Keratinocyte (primary cell): ENCODE measurements at regions not wholly inside any gene's neighbourhood (a gene's known extent, or its start where the extent isn't known, plus 50 kb on each side); places are given as distances from the start of the nearest gene placed in this dataset.

ENCODE experiments used
- DNase-seq: peaks from one replicate; pipeline ENCODE4 v3.0.0-alpha.2; 2011; ENCODE audit warnings: low read depth, missing footprints, low spot score
- FAIRE-seq: peaks from 2 replicates; lab custom pipeline; 2011; peaks lifted over from hg19 to GRCh38; lab: Jason Lieb, UNC
- H2AFZ ChIP-seq: 2 replicates; pipeline ENCODE4 v1.6.0; 2012; ENCODE audit warnings: low read length, control low read depth, inconsistent platforms; ENCODE audit not compliant: control insufficient read depth
- H3K27ac ChIP-seq: 2 replicates; pipeline ENCODE4 v1.5.1; 2011; ENCODE audit warnings: low read length; ENCODE audit not compliant: control insufficient read depth, insufficient read depth
- H3K27me3 ChIP-seq: 3 replicates; pipeline ENCODE4 v1.6.0; 2011; ENCODE audit warnings: low read length; ENCODE audit not compliant: control insufficient read depth, insufficient read depth; ENCODE audit errors: extremely low read depth
- H3K36me3 ChIP-seq, 2 experiments: 2 replicates in 1 of 2; 3 replicates in 1 of 2; pipeline ENCODE4 v1.5.1; 2011; ENCODE audit warnings: low read length in 2 of 2, mild to moderate bottlenecking in 1 of 2; ENCODE audit not compliant: control insufficient read depth in 2 of 2, insufficient read depth in 2 of 2; ENCODE audit errors: extremely low read depth in 1 of 2
- H3K4me1 ChIP-seq: 3 replicates; pipeline ENCODE4 v1.5.1; 2011; ENCODE audit warnings: low read length; ENCODE audit not compliant: control insufficient read depth, insufficient read depth; ENCODE audit errors: extremely low read depth
- H3K4me2 ChIP-seq: 3 replicates; pipeline ENCODE4 v1.6.0; 2011; ENCODE audit warnings: low read depth, low read length; ENCODE audit not compliant: control insufficient read depth, insufficient read depth; ENCODE audit errors: extremely low read depth
- H3K4me3 ChIP-seq, 3 experiments: fragments of 200-600 bp in 1 of 3; sonication (generic) in 1 of 3; 2 replicates in 2 of 3; 3 replicates in 1 of 3; pipeline ENCODE4 v1.5.1; 2011 to 2016; ENCODE audit warnings: low read length in 3 of 3, mild to moderate bottlenecking in 3 of 3, control low read depth in 2 of 3, inconsistent platforms in 1 of 3, low read depth in 1 of 3, mixed read lengths in 1 of 3, mixed run types in 1 of 3, moderate library complexity in 1 of 3; ENCODE audit not compliant: control insufficient read depth in 2 of 3, insufficient read depth in 2 of 3; ENCODE audit errors: extremely low read depth in 1 of 3
- H3K79me2 ChIP-seq: 2 replicates; pipeline ENCODE4 v1.6.0; 2012; ENCODE audit warnings: low read length; ENCODE audit not compliant: control insufficient read depth, insufficient read depth
- H3K9ac ChIP-seq: 3 replicates; pipeline ENCODE4 v1.6.0; 2011; ENCODE audit warnings: low read length; ENCODE audit not compliant: control insufficient read depth, insufficient read depth; ENCODE audit errors: extremely low read depth
- H3K9me1 ChIP-seq: 3 replicates; pipeline ENCODE4 v1.6.0; 2011; ENCODE audit warnings: low read length; ENCODE audit not compliant: control insufficient read depth, insufficient read depth; ENCODE audit errors: extremely low read depth
- H3K9me3 ChIP-seq: 2 replicates; pipeline ENCODE4 v1.5.1; 2012; ENCODE audit warnings: low read depth, low read length; ENCODE audit not compliant: control insufficient read depth
- H4K20me1 ChIP-seq: 3 replicates; pipeline ENCODE4 v1.6.0; 2011; ENCODE audit warnings: low read length; ENCODE audit not compliant: control insufficient read depth, insufficient read depth; ENCODE audit errors: extremely low read depth
- EZH2 ChIP-seq: IDR thresholded peaks from one replicate; pipeline ENCODE4 v1.6.1; 2012; ENCODE audit warnings: inconsistent platforms, mild to moderate bottlenecking, low read length, moderate library complexity
- dilution Hi-C: fragments of 300-500 bp; cut with MboI; formaldehyde crosslinking; loops from one replicate; pipeline ENCODE4 v1.7.0; 2020; ENCODE audit warnings: low sequenced_read_pairs; ENCODE audit not compliant: extremely low pct_ligation_motif_present
- TF ChIP-seq, protein P1 (sequence below), 3 experiments: IDR thresholded peaks in 1 of 3; conservative IDR thresholded peaks in 1 of 3; optimal IDR thresholded peaks in 1 of 3; 2 replicates in 2 of 3; 3 replicates in 1 of 3; pipeline versions ENCODE3 to v1.5.1; 2011; ENCODE audit warnings: low read length in 3 of 3, mild to moderate bottlenecking in 3 of 3, moderate library complexity in 2 of 3, control low read depth in 1 of 3, inconsistent platforms in 1 of 3; ENCODE audit not compliant: insufficient read depth in 2 of 3; ENCODE audit errors: extremely low read depth in 1 of 3

DNA sequence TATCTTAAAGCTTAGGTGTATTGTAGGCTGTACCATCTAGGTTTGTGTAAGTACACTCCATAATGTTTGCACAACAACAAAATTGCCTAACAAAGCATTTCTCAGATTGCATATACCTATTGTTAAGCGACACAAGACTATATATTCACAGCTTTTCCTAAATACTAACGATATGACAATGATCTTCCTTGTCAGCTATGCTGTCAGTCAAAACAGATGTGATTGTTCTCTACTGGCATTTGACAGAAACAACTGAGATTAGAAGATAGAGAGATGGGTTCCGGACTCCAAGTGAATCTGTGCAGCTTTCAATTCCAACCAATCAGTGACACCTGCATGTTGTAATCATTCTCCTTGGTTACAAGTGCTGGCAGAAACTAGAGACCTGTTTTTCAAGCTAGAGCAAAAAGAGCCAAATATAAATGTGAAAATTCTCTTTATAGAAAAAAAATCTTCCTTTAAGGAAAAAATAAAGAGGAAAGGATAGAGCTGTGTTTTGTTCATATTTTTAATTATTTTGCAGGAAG lies 1232.3 kb upstream of the SLC39A10 start:
- Histone ChIP-seq H3K4me3 (no peak overlapping the region), H3K9ac (no peak overlapping the region), H3K9me3 (no peaks in the 10 kb centered on the region), H2AFZ (peak overlapping the region; percentile 42), H4K20me1 (no peaks in the 10 kb centered on the region), H3K9me1 (no peaks in the 10 kb centered on the region), H3K27me3 (no peaks in the 10 kb centered on the region), H3K4me2 (peak overlapping the region; percentile 49), H3K36me3 (no peaks in the 10 kb centered on the region), H3K4me1 (no peaks in the 10 kb centered on the region), H3K79me2 (no peaks in the 10 kb centered on the region), H3K27ac (no peak overlapping the region)
- FAIRE-seq (no peak), DNase-seq (no peak)
- no peak for TF ChIP-seq EZH2
- TF ChIP-seq, protein P1, sequence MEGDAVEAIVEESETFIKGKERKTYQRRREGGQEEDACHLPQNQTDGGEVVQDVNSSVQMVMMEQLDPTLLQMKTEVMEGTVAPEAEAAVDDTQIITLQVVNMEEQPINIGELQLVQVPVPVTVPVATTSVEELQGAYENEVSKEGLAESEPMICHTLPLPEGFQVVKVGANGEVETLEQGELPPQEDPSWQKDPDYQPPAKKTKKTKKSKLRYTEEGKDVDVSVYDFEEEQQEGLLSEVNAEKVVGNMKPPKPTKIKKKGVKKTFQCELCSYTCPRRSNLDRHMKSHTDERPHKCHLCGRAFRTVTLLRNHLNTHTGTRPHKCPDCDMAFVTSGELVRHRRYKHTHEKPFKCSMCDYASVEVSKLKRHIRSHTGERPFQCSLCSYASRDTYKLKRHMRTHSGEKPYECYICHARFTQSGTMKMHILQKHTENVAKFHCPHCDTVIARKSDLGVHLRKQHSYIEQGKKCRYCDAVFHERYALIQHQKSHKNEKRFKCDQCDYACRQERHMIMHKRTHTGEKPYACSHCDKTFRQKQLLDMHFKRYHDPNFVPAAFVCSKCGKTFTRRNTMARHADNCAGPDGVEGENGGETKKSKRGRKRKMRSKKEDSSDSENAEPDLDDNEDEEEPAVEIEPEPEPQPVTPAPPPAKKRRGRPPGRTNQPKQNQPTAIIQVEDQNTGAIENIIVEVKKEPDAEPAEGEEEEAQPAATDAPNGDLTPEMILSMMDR (optimal IDR thresholded peaks at IDR 0.05 in 1 of 3, IDR thresholded peaks at IDR 0.05 in 1 of 3, conservative IDR thresholded peaks at IDR 0.05 in 1 of 3; ENCODE audit: extremely low read depth in 1 of 3, insufficient read depth in 2 of 3, low read length in 3 of 3): no peak
- dilution Hi-C loops: no loop called here

DNA sequence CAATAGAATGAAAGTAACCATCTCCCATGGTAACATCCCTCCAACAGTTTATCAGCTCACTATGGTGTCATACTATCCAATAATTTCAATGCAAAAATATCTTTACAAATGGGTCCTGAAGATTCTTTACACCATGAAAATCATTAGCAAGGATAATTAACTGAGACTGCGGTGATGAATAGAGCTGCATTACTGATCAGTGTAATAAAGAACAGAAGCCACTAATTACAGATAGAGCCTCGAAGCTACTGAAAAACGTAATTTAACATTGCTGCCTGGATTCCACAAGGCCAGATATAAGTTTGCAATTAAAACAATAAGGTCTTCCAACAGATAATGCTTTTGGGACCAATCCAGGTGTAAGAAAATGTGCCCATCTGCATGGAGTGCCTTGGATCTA lies 1245.8 kb upstream of the SLC39A10 start:
- H3K9me3 ChIP-seq: no peaks in the 10 kb centered on the region

More for the DNA sequence above, 1245.8 kb upstream of the SLC39A10 start:
- no peak overlapping the region for H3K27ac ChIP-seq
- H3K36me3 ChIP-seq: no peaks in the 10 kb centered on the region
- H3K27me3 ChIP-seq: no peaks in the 10 kb centered on the region
- no peaks in the 10 kb centered on the region for H3K4me1 ChIP-seq
- TF ChIP-seq, protein P1 (optimal IDR thresholded peaks at IDR 0.05 in 1 of 3, IDR thresholded peaks at IDR 0.05 in 1 of 3, conservative IDR thresholded peaks at IDR 0.05 in 1 of 3; ENCODE audit: extremely low read depth in 1 of 3, insufficient read depth in 2 of 3, low read length in 3 of 3): no peak
- TF ChIP-seq EZH2: no peak
- H3K9ac ChIP-seq: no peak overlapping the region
- FAIRE-seq (no peak), DNase-seq (no peak)
- no peaks in the 10 kb centered on the region for H4K20me1 ChIP-seq
- dilution Hi-C loops: no loop called here
- no peak overlapping the region for H2AFZ ChIP-seq
- H3K4me3 ChIP-seq: no peak overlapping the region
- H3K4me2 ChIP-seq: no peak overlapping the region
- no peaks in the 10 kb centered on the region for H3K79me2 ChIP-seq
- H3K9me1 ChIP-seq: no peaks in the 10 kb centered on the region
